Neural cell (in vitro differentiated cells): ENCODE measurements at regions not wholly inside any gene's neighbourhood (a gene's known extent, or its start where the extent isn't known, plus 50 kb on each side); places are given as distances from the start of the nearest gene placed in this dataset.

ENCODE experiments used
- H2AFZ ChIP-seq: fragments of 200-600, 300-800 bp; sonication (generic), shearing (Covaris generic); 2 replicates; pipeline ENCODE4 v1.6.0; 2014; ENCODE audit warnings: low read depth, mild to moderate bottlenecking, antibody characterized with exemption, low read length, moderate library complexity
- H3F3A ChIP-seq: fragments of 200-600 bp; shearing (Covaris generic); 2 replicates; pipeline ENCODE4 v1.6.1; 2016; ENCODE audit warnings: mild to moderate bottlenecking, moderate library complexity, mixed read lengths, antibody characterized with exemption, low read length; ENCODE audit not compliant: insufficient read depth, poor library complexity, severe bottlenecking
- H3K27ac ChIP-seq: fragments of 200-600, 300-800 bp; sonication (generic), shearing (Covaris generic); 2 replicates; pipeline ENCODE4 v1.5.1; 2014; ENCODE audit warnings: mild to moderate bottlenecking, low read length, moderate library complexity
- H3K27me3 ChIP-seq: fragments of 300-800, 200-600 bp; sonication (generic), shearing (Covaris generic); 2 replicates; pipeline ENCODE4 v1.6.0; 2014; ENCODE audit warnings: mild to moderate bottlenecking, low read depth, low read length, moderate library complexity; ENCODE audit not compliant: insufficient read depth
- H3K36me3 ChIP-seq: fragments of 300-800, 200-600 bp; sonication (generic), shearing (Covaris generic); 2 replicates; pipeline ENCODE4 v1.5.1; 2014; ENCODE audit warnings: mild to moderate bottlenecking, antibody characterized with exemption, low read length, moderate library complexity; ENCODE audit not compliant: insufficient read depth
- H3K4me2 ChIP-seq: fragments of 300-800, 200-600 bp; sonication (generic), shearing (Covaris generic); 2 replicates; pipeline ENCODE4 v1.6.0; 2014; ENCODE audit warnings: mild to moderate bottlenecking, low read length
- H3K4me3 ChIP-seq: fragments of 300-800, 200-600 bp; sonication (generic), shearing (Covaris generic); 2 replicates; pipeline ENCODE4 v1.5.1; 2014; ENCODE audit warnings: mild to moderate bottlenecking, low read length, moderate library complexity
- H3K79me2 ChIP-seq: fragments of 200-600 bp; shearing (Covaris generic); replicated peaks from 2 replicates; pipeline ENCODE4 v1.6.0; 2014; ENCODE audit warnings: mild to moderate bottlenecking, low read length, moderate library complexity; ENCODE audit not compliant: insufficient read depth
- H3K9ac ChIP-seq: fragments of 300-800, 200-600 bp; sonication (generic), shearing (Covaris generic); 2 replicates; pipeline ENCODE4 v1.6.1; 2016; ENCODE audit warnings: mild to moderate bottlenecking, low read length, mixed read lengths
- H3K9me2 ChIP-seq: fragments of 200-600 bp; shearing (Covaris generic); 2 replicates; pipeline ENCODE4 v1.6.1; 2016; ENCODE audit warnings: mild to moderate bottlenecking, low read length, mixed read lengths; ENCODE audit not compliant: insufficient read depth
- H3K9me3 ChIP-seq: fragments of 200-600, 300-800 bp; sonication (generic), shearing (Covaris generic); 2 replicates; pipeline ENCODE4 v1.6.1; 2016; ENCODE audit warnings: mild to moderate bottlenecking, mixed run types, low read length, moderate library complexity, mixed read lengths
- H4K20me1 ChIP-seq: fragments of 200-600 bp; shearing (Covaris generic); 2 replicates; pipeline ENCODE4 v1.6.1; 2016; ENCODE audit warnings: mild to moderate bottlenecking, mixed run types; ENCODE audit not compliant: insufficient read depth
- EP300 ChIP-seq: fragments of 450-650 bp; conservative IDR thresholded peaks from 2 replicates; pipeline ENCODE4 v1.6.1; 2014; ENCODE audit warnings: antibody characterized with exemption, mild to moderate bottlenecking, moderate library complexity; ENCODE audit not compliant: poor library complexity, severe bottlenecking
- EZH2 ChIP-seq: fragments of 200-600, 300-800 bp; shearing (Covaris generic), sonication (generic); IDR thresholded peaks from 2 replicates; pipeline ENCODE4 v1.6.1; 2014; ENCODE audit warnings: antibody characterized with exemption, low read length, borderline replicate concordance, mild to moderate bottlenecking; ENCODE audit not compliant: insufficient read depth, poor library complexity, severe bottlenecking
- MXI1 ChIP-seq: fragments of 450-650 bp; conservative IDR thresholded peaks from 2 replicates; pipeline ENCODE4 v1.6.1; 2014; ENCODE audit warnings: antibody characterized with exemption, mild to moderate bottlenecking; ENCODE audit not compliant: poor library complexity, severe bottlenecking
- POLR2AphosphoS5 ChIP-seq: IDR thresholded peaks from 2 replicates; pipeline ENCODE4 v1.6.1; 2012
- RAD21 ChIP-seq: fragments of 450-650 bp; conservative IDR thresholded peaks from 2 replicates; pipeline ENCODE4 v1.6.1; 2014; ENCODE audit warnings: antibody characterized with exemption, mild to moderate bottlenecking, moderate library complexity
- SMC3 ChIP-seq: fragments of 450-650 bp; conservative IDR thresholded peaks from 2 replicates; pipeline ENCODE4 v1.6.1; 2014; ENCODE audit warnings: antibody characterized with exemption, mild to moderate bottlenecking, moderate library complexity; ENCODE audit not compliant: poor library complexity
- TAF1 ChIP-seq: IDR thresholded peaks from 2 replicates; pipeline ENCODE4 v1.6.1; 2012; ENCODE audit warnings: low read depth
- TF ChIP-seq, protein P1 (sequence below): fragments of 450-650 bp; IDR thresholded peaks from 2 replicates; pipeline ENCODE4 v1.5.1; 2014; ENCODE audit warnings: antibody characterized with exemption, mild to moderate bottlenecking, moderate library complexity; ENCODE audit not compliant: poor library complexity, severe bottlenecking
- TF ChIP-seq, protein P2 (sequence below): IDR thresholded peaks from 2 replicates; pipeline ENCODE4 v1.6.1; 2012; ENCODE audit warnings: borderline replicate concordance

DNA sequence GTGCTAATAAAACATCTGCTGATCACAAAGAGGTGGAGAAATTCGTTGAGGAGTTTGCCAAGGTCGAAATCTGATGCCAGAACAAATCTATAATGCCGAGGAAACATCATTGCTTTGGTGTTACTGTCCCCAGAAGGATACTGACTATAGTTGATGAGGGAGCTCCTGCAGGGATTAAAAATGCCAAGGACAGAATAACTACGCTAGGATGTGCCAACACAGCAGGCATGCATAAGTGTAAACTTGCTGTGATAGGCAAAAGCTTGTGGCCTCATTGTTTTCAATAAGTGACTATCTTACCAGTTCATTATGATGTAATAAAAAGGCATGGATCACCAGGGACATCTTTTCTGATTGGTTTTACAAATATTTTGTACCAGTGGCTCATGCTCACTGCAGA is 66.8 kb upstream of the ADCY2 start:
- H3K4me3 ChIP-seq, result no peak overlapping the region
- no peaks in the 10 kb centered on the region for H4K20me1 ChIP-seq
- TF ChIP-seq TAF1, result no peak
- TF ChIP-seq POLR2AphosphoS5, result no peak
- TF ChIP-seq, protein P1, sequence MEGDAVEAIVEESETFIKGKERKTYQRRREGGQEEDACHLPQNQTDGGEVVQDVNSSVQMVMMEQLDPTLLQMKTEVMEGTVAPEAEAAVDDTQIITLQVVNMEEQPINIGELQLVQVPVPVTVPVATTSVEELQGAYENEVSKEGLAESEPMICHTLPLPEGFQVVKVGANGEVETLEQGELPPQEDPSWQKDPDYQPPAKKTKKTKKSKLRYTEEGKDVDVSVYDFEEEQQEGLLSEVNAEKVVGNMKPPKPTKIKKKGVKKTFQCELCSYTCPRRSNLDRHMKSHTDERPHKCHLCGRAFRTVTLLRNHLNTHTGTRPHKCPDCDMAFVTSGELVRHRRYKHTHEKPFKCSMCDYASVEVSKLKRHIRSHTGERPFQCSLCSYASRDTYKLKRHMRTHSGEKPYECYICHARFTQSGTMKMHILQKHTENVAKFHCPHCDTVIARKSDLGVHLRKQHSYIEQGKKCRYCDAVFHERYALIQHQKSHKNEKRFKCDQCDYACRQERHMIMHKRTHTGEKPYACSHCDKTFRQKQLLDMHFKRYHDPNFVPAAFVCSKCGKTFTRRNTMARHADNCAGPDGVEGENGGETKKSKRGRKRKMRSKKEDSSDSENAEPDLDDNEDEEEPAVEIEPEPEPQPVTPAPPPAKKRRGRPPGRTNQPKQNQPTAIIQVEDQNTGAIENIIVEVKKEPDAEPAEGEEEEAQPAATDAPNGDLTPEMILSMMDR, result no peak
- TF ChIP-seq SMC3, result no peak
- TF ChIP-seq, protein P2, sequence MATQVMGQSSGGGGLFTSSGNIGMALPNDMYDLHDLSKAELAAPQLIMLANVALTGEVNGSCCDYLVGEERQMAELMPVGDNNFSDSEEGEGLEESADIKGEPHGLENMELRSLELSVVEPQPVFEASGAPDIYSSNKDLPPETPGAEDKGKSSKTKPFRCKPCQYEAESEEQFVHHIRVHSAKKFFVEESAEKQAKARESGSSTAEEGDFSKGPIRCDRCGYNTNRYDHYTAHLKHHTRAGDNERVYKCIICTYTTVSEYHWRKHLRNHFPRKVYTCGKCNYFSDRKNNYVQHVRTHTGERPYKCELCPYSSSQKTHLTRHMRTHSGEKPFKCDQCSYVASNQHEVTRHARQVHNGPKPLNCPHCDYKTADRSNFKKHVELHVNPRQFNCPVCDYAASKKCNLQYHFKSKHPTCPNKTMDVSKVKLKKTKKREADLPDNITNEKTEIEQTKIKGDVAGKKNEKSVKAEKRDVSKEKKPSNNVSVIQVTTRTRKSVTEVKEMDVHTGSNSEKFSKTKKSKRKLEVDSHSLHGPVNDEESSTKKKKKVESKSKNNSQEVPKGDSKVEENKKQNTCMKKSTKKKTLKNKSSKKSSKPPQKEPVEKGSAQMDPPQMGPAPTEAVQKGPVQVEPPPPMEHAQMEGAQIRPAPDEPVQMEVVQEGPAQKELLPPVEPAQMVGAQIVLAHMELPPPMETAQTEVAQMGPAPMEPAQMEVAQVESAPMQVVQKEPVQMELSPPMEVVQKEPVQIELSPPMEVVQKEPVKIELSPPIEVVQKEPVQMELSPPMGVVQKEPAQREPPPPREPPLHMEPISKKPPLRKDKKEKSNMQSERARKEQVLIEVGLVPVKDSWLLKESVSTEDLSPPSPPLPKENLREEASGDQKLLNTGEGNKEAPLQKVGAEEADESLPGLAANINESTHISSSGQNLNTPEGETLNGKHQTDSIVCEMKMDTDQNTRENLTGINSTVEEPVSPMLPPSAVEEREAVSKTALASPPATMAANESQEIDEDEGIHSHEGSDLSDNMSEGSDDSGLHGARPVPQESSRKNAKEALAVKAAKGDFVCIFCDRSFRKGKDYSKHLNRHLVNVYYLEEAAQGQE, result no peak
- no peak for TF ChIP-seq EP300
- TF ChIP-seq EZH2, result no peak
- TF ChIP-seq RAD21, result no peak
- TF ChIP-seq MXI1, result no peak

DNA sequence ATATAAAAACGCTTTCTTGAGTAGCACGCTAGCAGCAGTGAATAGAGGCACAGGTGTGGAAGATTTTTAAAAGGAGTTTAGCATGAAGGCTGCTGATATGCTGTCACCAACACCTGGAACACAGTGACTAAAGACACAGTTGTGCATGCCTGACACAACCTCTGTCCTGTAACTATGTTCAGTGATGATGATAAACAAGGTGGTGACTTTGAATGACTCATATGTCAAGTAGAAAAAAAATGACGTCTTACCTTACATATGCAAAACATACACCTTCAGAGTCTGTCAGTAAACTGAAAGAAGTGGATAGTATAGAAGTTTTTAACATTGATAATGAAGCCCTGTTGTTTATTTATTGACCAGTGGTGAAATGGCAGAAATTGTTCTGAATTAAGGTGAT is 66.2 kb upstream of the ADCY2 start:
- TF ChIP-seq, protein P1, result no peak
- TF ChIP-seq RAD21, result no peak
- no peak for TF ChIP-seq EP300
- TF ChIP-seq POLR2AphosphoS5, result no peak
- TF ChIP-seq MXI1, result no peak
- no peak for TF ChIP-seq EZH2
- TF ChIP-seq, protein P2, result no peak
- no peak for TF ChIP-seq TAF1
- TF ChIP-seq SMC3, result no peak
- Histone ChIP-seq H3K27ac (no peak overlapping the region), H3K36me3 (no peaks in the 10 kb centered on the region), H3K9ac (no peak overlapping the region), H2AFZ (no peak overlapping the region), H3K4me3 (no peak overlapping the region), H3K79me2 (no peaks in the 10 kb centered on the region), H3F3A (no peaks in the 10 kb centered on the region), H3K4me2 (no peak overlapping the region), H3K9me2 (no peaks in the 10 kb centered on the region), H4K20me1 (no peaks in the 10 kb centered on the region), H3K9me3 (no peaks in the 10 kb centered on the region), H3K27me3 (no peaks in the 10 kb centered on the region)

More for the DNA sequence above, 66.8 kb upstream of the ADCY2 start:
- Histone ChIP-seq H3K9me2 (no peaks in the 10 kb centered on the region), H3K9ac (no peak overlapping the region), H3K27me3 (no peaks in the 10 kb centered on the region), H2AFZ (no peak overlapping the region), H3K27ac (no peak overlapping the region), H3K9me3 (no peaks in the 10 kb centered on the region), H3K79me2 (no peaks in the 10 kb centered on the region), H3F3A (no peaks in the 10 kb centered on the region), H3K4me2 (no peak overlapping the region), H3K36me3 (no peaks in the 10 kb centered on the region)
